Fibroblast of peridontal ligament (primary cell): ENCODE measurements at regions not wholly inside any gene's neighbourhood (a gene's known extent, or its start where the extent isn't known, plus 50 kb on each side); places are given as distances from the start of the nearest gene placed in this dataset.

Experiments
- DNase-seq: peaks from one replicate; pipeline ENCODE4 v3.0.0-alpha.2; 2010; ENCODE audit errors: extremely low read depth

- no peak for DNase-seq
Observed at GRCh38 chr12:61487728-61488127, 772.5 kb upstream of the USP15 start.

GRCh38 chr12:61490526-61491498, 769.4 kb upstream of the USP15 start:
- DNase-seq, result no peak

- DNase-seq, result no peak
Observed at GRCh38 chr12:61502179-61502578, 758.0 kb upstream of the USP15 start.

GRCh38 chr12:61504396-61505080, 755.7 kb upstream of the USP15 start:
- no peak for DNase-seq

- no peak for DNase-seq
Observed at GRCh38 chr12:61513499-61513898, 746.7 kb upstream of the USP15 start.

- no peak for DNase-seq
Observed at GRCh38 chr12:61514016-61514415, 746.2 kb upstream of the USP15 start.

- DNase-seq, result no peak
Observed at GRCh38 chr12:61521258-61521657, 738.9 kb upstream of the USP15 start.

GRCh38 chr12:61523276-61523992, 736.8 kb upstream of the USP15 start:
- no peak for DNase-seq

- no peak for DNase-seq
Observed at GRCh38 chr12:61524851-61525250, 735.4 kb upstream of the USP15 start.

GRCh38 chr12:61525331-61525730, 734.9 kb upstream of the USP15 start:
- no peak for DNase-seq

- DNase-seq, result no peak
Observed at GRCh38 chr12:61530456-61530855, 729.7 kb upstream of the USP15 start.

GRCh38 chr12:61531195-61531594, 729.0 kb upstream of the USP15 start:
- no peak for DNase-seq

GRCh38 chr12:61536117-61536516, 724.1 kb upstream of the USP15 start:
- DNase-seq, result no peak

- no peak for DNase-seq
Observed at GRCh38 chr12:61536525-61536924, 723.7 kb upstream of the USP15 start.

- DNase-seq, result no peak
Observed at GRCh38 chr12:61538951-61539350, 721.3 kb upstream of the USP15 start.

- no peak for DNase-seq
Observed at GRCh38 chr12:61542551-61542950, 717.7 kb upstream of the USP15 start.

GRCh38 chr12:61546296-61546695, 713.9 kb upstream of the USP15 start:
- no peak for DNase-seq

GRCh38 chr12:61553091-61553490, 707.1 kb upstream of the USP15 start:
- no peak for DNase-seq

- DNase-seq, result no peak
Observed at GRCh38 chr12:61554268-61555008, 705.8 kb upstream of the USP15 start.

- DNase-seq, result no peak
Observed at GRCh38 chr12:61563665-61564450, 696.3 kb upstream of the USP15 start.

GRCh38 chr12:61564466-61564865, 695.7 kb upstream of the USP15 start:
- no peak for DNase-seq
